Amygdala (tissue), 56 donors: ENCODE measurements at regions not wholly inside any gene's neighbourhood (a gene's known extent, or its start where the extent isn't known, plus 50 kb on each side); places are given as distances from the start of the nearest gene placed in this dataset.
"Not testable (repeated sequence)": the region's sequence is repeated elsewhere in the genome, so short reads cannot be mapped to it uniquely, and the experiment has no call there.

ENCODE experiments used
- DNase-seq, 56 donors: peaks; one replicate each; lab custom pipeline; 2025; lab: John Stamatoyannopoulos, UW

DNA sequence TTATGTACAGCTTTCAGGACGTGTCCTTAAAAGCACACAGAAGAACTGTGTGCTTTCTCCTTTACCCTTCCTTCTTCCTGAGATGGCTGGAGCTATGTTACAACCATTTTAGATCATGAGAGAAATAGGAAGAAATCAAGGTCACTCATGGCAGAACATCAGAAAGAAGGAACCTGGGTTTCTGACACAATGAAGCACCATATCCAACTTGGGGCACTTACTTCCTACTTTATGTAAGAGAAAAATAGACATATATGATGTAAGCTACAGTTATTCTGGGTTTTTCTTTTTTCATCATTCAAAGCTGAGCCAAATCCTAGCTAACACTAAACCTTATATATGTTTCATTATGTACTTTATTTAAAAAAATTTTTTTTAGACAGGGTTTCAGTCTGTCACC, 79.5 kb downstream of the FAM161A start:
- DNase-seq: no peak

DNA sequence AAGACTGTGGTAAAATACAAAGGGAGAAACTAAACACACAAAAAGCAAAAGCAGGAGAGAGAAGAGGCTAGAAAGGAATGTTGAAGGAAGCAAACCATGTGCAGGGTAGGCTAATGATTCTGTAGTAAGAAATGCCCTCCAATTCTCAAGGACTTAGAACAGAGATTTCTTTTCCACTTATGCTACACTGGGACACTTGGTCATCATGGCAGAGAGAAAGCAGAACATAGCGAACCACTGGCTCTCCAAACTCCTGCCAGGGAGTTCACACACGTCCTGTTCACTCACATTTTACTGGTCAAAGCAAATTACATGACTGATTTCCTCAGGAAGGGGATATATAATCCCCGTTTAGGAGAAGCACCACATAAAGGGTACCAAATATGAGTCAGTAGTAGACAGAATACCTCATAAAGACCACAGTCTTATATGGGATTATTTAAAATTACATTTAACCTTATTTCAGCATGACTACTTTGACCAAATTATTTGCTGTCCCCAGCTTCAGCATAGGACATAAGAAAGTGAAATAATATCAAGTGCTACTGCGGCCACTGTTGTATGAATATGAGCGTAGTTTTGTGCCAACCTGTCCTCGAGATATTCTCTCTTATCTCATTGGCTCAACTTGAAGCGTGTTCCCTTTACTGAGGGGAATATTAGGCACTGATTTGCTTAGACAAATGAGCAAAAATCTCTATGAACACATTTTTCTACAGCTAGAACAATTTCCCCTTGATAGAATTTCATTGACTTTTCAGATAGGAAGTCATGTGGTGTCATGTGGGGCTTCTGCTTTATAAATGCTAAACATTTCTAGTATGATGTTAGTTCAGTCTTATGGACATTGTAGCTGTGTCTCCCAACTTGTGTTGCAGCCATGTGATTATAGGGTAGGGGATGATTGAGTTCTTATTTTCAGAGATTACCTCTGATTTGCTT, 81.7 kb downstream of the FAM161A start:
- no peak for DNase-seq

DNA sequence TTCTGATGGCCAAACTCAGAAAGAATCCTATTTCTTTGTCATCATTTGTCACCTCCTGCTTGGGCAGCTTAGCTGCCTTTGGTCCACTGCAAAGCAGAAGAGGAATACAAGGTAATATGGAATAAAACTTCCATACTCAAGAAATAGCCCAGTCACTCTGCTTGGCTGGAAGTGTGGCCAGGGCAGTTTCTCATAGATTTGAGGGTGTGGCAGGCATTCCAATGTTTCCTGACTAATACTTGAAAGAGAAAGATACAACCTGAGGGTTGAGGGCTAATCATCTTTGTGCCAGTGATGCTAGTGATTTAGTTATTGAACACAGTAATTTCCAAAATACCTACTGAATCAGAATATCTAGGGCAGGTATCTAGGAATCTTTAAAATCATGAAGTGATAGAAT, 83.1 kb downstream of the FAM161A start:
- no peak for DNase-seq

DNA sequence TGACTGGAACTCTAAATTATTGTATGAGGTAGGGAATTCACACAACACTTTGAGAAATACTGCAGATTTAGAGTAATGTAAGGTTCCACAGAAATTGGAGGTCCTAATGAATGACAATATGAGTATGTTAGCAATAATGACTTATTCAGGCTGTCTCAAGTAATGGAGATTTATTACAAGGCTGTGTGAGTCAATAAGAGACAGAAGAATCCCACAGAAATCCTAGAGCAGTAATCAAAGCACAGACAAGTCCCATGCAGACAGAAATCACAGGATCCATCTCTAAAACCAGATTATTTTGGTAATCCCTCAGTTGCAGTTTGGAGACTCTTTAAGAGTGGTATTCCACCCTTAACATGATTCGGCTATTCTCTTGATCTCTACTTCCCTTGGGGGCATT, 83.6 kb downstream of the FAM161A start:
- DNase-seq: no peak

DNA sequence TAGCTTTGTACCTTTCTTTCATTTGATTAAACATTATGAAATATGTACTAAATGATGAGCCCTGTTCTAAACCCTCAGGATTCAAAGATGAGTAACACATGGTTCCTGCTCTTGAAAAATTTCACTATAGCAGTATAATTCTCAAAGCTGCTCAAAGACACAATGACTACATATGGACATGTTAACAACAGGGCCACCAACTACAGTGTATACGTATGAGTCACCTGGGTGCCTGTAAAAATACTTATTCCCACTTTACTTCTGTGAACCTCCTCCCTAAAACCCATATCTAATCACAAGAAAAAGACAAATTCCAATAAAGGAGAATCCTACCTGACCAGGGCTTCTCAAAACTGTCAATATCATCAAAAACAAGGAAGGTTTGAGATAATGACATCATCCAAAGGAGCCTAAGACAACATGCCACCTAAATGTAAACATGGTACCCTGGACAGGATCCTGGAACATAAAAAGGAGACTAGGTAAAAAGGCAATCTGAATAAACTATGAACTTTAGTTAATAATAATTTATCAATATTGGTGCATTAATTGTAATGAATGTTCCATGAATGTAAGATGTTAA, 84.7 kb downstream of the FAM161A start:
- no peak for DNase-seq

DNA sequence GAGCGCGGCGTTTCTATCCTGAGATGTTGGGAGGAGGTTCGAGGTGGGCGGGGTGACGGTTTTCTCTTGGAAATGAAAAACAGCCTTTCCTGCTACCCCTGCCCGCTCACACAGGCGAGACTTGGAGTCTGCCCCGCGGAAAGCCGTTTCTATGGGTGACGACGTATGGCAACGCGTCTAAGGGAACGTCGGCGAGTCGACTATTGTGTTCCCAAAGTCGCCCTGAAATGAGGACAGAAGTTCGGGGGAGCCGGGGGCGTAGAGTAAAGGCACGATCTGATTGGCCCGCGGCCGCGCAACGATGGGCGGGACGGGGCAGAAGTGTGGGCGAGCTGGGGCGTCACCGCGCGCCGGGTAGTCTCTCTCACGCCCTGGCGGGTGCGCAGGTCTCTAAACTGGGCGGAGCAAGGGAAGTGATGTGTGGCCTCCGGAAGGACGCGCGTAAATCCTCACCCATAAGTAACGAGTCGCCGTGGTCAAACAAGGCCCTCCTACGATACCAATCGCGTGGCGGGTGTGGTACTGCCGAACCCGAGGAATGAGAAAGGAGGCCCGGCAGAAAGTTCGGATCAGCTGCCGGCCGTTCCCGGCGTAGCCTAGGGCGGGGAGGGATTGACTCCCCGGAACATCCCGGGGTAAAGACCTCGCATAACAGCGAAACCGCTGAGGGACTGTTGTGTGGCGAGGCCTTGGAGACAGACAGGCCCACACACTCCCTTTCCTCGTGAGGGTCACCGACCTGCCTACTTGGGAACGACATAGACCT, 89.6 kb downstream of the FAM161A start:
- peak; percentile 75 to 99 (median 97) for DNase-seq

DNA sequence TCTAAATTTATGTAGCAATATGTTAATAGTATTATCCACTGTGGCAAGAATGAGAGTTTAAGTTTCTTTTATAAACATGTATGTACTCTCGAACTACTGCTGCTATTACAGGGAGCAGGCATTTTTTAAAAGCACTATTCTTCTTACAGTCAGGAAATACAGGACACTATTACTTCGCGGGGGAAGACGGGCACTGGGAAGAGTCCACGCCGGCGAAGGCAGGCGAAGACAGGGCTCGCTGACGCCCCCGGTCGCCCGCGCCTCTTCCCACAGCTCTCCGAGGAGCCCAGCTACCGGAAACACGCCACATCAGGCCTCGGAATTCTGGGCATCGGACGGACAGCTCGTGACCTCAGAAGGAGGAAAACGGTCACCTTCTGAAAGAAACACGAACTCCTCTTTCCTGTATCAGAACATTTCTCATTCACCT, 90.2 kb downstream of the FAM161A start:
- peak in 42 of 56 donors; percentile 48 to 90 (median 77) for DNase-seq

DNA sequence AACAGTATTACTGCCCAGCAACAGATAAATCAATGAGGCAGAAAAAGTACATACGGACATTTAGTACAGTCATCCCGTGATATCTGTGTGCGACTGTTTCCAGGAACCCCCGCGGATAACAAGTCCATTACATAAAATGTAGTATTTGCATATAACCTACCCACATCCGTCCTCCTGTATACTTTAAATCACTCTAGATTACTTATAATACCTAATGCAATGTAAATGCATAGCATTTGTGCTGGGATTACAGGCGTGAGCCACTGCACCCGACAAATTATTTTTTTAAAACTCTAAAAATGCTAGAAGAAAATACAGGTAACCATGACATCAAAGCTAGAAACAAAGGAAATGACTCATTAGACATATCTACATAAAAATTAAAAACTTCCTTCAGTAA, 91.6 kb downstream of the FAM161A start:
- no peak for DNase-seq

DNA sequence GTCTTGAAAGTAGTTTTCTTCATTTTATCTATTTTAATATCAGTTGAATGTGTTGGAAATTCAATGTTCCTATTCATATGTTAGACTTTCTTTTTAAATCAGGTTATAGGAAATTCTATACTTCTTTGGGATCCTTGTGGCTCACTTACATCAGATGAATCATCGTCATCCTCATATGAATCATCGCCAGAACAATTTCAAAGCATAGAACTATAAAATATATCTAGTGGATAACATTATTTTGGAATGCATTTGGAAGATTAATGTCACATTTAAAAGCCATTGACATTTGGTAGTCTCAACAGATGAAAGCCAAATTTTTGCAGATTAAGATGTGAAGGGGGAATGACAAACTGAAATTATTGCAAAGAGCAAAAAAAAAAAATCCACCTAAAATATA, 94.1 kb downstream of the FAM161A start:
- no peak for DNase-seq

DNA sequence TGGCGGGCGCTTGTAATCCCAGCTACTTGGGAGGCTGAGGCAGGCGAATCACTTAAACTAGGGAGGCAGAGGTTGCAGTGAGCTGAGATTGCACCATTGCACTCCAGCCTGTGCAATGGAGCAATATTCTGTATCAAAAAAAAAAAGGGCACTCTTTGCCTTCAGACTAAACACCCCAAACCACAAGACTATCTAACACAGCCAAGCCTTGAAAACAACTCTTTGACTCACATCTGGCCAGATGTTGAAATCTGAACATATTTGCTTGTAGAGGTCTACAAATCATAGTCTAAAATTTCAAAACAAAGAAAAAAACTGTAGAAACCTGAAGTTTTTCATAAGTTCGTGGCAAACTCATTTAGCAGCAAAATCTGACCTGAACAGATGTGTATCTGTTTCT, 94.9 kb downstream of the FAM161A start:
- DNase-seq: no peak

DNA sequence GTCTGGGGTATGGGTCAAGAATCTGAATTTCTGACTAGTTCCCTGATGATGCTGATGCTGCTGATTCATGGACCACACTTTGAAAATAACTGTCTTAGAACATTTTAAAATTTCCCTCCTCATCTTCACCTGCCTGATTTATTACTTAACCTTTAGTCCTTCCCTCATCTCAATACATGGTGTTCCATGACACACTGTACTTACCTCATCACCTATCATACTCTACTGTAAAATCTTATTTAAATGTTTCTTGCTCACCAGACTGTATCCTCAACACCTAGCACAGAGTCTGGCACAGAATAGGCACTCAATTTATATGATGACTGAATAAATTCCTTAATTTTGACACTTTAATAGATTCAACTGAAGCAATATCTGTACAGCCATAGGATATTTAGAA, 95.7 kb downstream of the FAM161A start:
- DNase-seq: no peak

DNA sequence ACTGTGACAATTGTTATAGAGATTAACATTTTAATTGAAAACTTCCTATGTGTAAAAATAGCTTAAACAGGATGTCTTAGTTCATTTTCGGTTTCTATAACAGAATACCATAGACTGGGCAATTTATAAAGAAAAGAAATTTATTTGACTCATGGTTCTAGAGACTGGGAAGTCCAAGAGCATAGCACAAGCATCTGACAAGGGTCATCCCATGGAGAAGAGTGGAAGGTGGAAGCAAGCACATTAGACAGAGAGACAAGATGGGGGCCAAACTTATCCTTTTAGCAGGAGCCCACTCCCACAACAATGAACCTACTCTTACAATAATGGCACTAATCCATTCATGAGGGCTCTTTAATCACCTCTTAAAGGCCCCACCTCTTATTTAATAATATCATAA, 100.3 kb downstream of the FAM161A start:
- no peak for DNase-seq

DNA sequence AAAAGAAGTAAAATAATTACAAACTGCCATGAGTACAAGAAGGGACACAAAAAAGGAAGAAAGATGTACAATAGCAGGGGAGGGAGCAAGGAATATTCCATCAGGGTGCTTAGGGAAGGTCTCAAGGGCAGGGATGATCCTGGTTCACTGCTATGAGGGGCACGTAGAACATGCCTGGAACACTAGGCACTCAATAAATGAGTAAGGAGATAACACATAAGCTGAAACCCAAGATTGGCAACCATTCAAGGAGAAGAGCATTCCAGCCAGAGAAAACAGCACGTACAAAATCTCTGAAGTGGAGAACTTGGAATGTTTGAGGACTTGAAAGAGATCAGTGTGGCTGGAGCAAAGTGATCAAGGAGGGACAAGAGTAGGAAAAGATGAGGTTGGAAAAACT, 103.2 kb downstream of the FAM161A start:
- DNase-seq: no peak

DNA sequence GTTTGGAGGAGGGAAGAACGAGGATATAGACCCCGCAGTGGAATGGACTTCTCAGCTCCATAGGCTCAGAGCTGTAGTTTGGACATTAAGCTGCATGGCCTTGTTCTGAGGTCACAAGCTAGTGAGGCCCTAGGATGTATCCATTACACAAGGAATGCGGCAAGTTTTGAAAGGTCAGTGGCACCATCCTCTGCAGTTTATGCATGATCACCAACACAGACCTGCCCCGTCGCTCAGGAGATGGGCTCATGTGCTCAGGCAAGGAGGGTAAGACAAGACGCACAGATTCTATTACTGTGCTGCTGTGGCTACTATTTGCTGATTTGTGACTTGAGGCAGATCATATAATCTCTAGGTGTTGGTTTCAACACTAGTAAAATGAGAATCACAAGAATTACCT, 110.9 kb downstream of the FAM161A start:
- DNase-seq: no peak

DNA sequence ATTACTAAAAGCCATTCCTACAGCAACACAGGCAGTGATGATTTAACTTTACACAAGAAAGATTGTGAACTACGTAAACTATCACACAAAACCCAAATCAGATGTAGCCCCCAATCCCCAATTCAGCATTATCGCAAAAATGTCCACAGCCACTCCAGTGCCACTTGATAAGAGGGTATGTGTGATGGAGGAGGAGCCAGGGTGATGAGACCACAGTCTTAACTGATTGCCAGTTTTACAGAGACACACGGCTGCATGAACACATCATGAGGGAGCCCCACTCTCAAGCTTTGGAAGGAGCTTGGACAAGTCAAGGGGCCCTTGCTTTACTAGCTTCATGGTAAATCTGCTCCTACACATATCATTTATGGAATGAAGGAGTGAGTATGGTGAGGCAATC, 116.0 kb downstream of the FAM161A start:
- DNase-seq: no peak

DNA sequence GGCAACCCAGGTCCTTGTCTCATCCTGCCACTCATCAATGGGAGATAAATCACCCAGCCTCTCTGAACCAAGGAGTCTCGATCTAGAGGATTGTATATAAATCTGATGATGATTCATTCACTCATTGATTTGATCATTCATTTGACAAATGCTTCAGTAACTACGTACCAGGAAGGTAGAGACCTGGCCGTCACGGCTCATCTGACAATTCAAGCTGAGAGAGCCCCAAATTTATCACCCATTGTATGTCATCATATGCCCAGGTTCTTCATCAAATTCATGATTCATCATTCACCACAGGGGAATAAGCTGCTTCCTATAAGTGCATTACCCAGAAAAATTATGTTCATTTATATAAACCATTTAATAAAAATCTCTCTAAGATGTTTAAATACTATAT, 116.9 kb downstream of the FAM161A start:
- no peak for DNase-seq

DNA sequence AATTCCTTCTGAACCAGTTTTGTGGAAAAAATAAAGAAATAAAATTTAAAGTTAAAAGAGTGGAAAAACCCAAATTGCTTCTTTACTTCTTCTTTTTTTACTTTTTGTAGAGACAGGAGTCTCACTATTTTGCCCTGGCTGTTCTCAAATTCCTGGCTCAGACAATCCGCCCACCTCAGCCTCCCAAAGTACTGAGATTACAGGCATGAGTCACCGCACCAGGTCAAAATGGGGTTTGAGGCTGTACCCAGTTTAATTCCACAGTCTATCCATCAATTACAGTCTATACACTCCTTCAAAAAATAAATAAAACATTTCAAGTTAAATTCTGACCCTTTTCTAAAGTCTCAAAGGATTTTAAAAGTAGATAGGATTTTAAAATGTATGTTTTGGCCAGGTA, 120.3 kb downstream of the FAM161A start:
- no peak for DNase-seq

DNA sequence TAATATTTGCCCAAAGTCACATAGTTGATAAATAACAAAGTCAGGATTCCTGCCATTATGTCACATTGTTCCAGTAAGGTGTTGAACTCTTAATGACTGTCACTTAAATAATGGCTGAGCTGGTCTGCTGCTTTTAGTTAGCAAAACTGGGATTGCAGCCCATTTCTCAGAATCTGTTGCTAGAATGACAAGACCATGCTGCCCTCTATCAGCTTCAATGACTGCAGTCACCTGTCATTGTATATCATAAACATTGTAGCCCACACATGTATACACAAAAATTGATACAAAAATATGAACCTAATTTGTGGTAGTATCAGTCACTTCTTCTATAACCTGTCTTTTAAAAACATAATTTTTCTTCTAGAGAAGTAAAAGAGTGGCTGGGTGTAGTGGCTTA, 121.1 kb downstream of the FAM161A start:
- no peak for DNase-seq

DNA sequence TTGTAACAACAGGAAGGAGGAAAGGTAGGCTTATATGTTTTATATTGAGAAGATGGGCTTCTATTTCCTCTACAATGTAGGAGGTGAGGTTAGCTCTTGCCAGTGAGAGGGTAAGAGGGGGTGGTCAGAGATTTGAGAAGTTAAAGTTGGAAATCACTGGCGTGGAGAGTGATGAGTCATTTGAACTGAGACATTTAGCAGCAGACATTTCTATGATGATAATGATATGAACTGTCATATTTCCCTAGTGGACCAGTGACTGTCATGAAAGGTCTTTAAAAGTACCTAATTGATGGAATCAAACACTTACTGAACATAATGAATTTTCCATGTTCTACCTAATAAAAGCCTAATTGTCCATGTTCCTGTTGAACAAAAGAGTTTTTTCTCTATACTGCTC, 126.1 kb downstream of the FAM161A start:
- no peak for DNase-seq

DNA sequence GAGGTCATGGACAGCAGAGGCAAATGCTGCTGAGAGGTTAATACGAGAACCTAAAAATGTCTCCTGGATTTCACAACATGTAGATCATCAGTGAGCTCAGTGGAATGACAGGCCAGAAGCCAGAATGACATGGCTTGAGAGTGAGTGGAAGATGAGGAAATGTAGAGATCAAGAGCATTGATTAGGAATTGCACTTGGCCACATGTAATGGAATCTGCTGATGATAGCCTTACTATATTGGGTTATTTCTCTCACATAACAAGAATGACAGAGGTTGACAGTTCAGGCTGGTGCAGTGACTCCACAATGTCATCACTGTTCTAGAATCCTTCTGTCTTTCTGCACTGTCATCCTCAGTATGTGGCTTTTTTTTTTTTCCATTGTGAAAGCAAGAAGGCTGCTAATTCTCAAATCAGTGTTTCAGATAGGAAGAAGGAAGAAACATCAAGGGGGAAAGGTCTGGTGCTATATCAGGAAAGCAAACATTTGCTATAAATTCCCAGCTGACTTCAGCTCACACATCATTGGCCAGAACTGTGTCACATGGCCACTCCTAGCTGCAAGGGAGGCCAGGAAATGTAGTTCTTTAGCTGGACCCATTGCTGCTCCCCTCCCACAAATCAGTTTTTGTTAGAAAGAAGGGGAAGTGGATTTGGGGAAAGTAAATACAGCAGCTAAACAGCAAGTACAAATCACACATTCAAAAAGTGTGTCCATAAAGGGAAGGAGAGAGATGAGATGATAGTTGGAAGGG, 127.2 kb downstream of the FAM161A start:
- no peak for DNase-seq

DNA sequence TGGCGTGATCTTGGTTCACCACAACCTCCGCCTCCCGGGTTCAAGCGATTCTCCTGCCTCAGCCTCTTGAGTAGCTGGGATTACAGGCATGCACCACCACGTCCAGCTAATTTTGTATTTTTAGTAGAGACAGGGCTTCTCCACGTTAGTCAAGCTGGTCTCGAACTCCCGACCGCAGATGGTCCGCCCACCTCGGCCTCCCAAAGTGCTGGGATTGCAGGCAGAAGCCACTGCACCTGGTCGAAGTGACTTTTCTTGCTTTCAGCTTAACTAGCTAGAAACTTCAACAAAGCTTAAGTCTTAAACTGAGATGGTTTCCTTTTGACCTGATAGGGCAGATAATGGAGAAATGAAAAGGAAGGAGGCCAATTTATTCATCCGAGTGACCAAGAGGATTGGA, 130.5 kb downstream of the FAM161A start:
- DNase-seq: not testable (repeated sequence)
